ENCODE measurements at regions not wholly inside any gene's neighbourhood (a gene's known extent, or its start where the extent isn't known, plus 50 kb on each side); places are given as distances from the start of the nearest gene placed in this dataset.

GRCh38 chr2:211251016-211251415, 694.6 kb downstream of the CPS1 start:
- TF ChIP-seq CTCF (IDR thresholded peaks at IDR 0.05; ENCODE audit: borderline replicate concordance, extremely low read depth, low read length, poor library complexity, severe bottlenecking), result no peak
- no peak for TF ChIP-seq EZH2 (IDR thresholded peaks at IDR 0.05; ENCODE audit: borderline replicate concordance, low read depth, low read length, severe bottlenecking)

All from DND-41 (cell line).